Small intestine (tissue), 7 donors: ENCODE measurements at regions not wholly inside any gene's neighbourhood (a gene's known extent, or its start where the extent isn't known, plus 50 kb on each side); places are given as distances from the start of the nearest gene placed in this dataset.
"Not testable (repeated sequence)": the region's sequence is repeated elsewhere in the genome, so short reads cannot be mapped to it uniquely, and the experiment has no call there.

Source experiments
- DNase-seq, 2 donors: peaks; one replicate each; pipeline versions ENCODE4 v3.0.0 to v3.0.0-alpha.2; 2013
- FAIRE-seq: peaks from 2 replicates; lab custom pipeline; 2012; peaks lifted over from hg19 to GRCh38; lab: Jason Lieb, UNC
- H3K27ac ChIP-seq, 3 donors: one replicate each; pipeline ENCODE4 v1.5.1; 2013; ENCODE audit warnings: low read length in 2 of 3, mild to moderate bottlenecking in 2 of 3, control low read depth in 1 of 3, inconsistent platforms in 1 of 3, low read depth in 1 of 3, moderate library complexity in 1 of 3
- H3K27me3 ChIP-seq, 3 donors: one replicate each; pipeline ENCODE4 v1.6.1; 2013; ENCODE audit warnings: low read length in 3 of 3, inconsistent platforms in 1 of 3; ENCODE audit not compliant: control insufficient read depth in 3 of 3, insufficient read depth in 3 of 3
- H3K36me3 ChIP-seq, 3 donors: one replicate each; pipeline ENCODE4 v1.6.1; 2013; ENCODE audit warnings: low read length in 3 of 3, inconsistent platforms in 1 of 3, low read depth in 1 of 3, mild to moderate bottlenecking in 1 of 3, moderate library complexity in 1 of 3; ENCODE audit not compliant: control insufficient read depth in 3 of 3, insufficient read depth in 2 of 3
- H3K4me1 ChIP-seq, 3 donors: one replicate each; pipeline ENCODE4 v1.6.1; 2013; ENCODE audit warnings: low read length in 2 of 3, inconsistent platforms in 1 of 3, low read depth in 1 of 3, mild to moderate bottlenecking in 1 of 3, moderate library complexity in 1 of 3; ENCODE audit not compliant: control insufficient read depth in 3 of 3, insufficient read depth in 2 of 3
- H3K4me3 ChIP-seq, 3 donors: one replicate each; pipeline ENCODE4 v1.5.1; 2013; ENCODE audit warnings: low read length in 3 of 3, control low read depth in 1 of 3, inconsistent platforms in 1 of 3, low read depth in 1 of 3, mild to moderate bottlenecking in 1 of 3, moderate library complexity in 1 of 3
- H3K9me3 ChIP-seq, 2 donors: one replicate each; pipeline ENCODE4 v1.6.1; 2013; ENCODE audit warnings: low read depth in 1 of 2, low read length in 1 of 2; ENCODE audit not compliant: control insufficient read depth in 2 of 2, insufficient read depth in 1 of 2
- WGBS, 3 donors: extraction: QIAGEN DNeasy Blood & Tissue Kit; methylation state at CpG; one replicate each; pipeline ENCODE4 v1.1.7; 2013; 5-methylcytosine and 5-hydroxymethylcytosine counted together
- donor health status: healthy with polysubstance abuse.
- donor health status: control.
- donor health status: control.
- donor health status: Bipolar disorder and iron deficiency.
- donor health status: healthy.

DNA sequence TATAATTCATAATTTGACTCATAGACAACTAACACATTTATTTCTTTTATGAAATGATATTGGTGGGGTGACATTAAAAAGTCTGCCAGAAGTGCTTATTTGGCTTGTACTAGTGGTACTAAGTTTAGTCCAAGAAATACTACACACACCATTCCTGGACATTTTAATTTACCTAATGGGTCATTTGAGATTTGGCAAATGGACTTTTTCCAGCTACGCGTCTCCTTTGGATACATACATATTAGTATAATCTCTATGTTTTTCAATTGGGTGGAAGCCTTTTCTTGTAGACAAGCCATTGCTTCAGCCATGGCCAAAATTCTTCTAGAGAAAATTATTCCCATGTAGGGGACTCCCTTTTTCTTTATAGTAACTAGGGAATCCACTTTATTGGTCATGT is 968.5 kb downstream of the C4orf33 start:
- no peak overlapping the region for H3K4me3 ChIP-seq
- no peaks in the 10 kb centered on the region for H3K9me3 ChIP-seq
- peaks cover 0 to 2% (median 0%) of the 10 kb centered on the region in 3 donors for H3K4me1 ChIP-seq
- H3K27ac ChIP-seq: no peak overlapping the region
- WGBS, 3 donors: 66 to 98% (median 95%) methylated on average over 2 of the region's 2 CpGs
- DNase-seq (no peak), FAIRE-seq (no peak)
- H3K27me3 ChIP-seq: no peaks in the 10 kb centered on the region
- no peaks in the 10 kb centered on the region for H3K36me3 ChIP-seq

DNA sequence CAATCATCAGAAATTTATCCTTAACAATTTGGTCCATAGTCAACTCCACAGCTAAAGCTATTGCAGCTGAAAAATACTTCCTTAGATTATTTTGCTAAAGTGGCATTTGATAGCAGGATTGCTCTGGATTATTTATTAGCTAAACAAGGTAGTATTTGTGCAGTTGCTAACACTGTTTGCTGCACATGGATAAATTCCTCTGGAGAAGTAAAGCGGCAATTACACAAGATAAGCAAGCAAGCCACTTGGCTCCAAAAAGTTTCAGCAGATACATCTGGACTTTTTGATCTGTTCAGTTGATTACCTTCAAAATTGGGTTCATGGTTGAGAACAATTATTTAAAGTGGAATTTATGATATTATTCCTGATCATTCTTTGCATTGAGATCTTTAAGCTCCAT is 971.5 kb downstream of the C4orf33 start:
- H3K36me3 ChIP-seq: no peaks in the 10 kb centered on the region
- no peak for FAIRE-seq
- H3K9me3 ChIP-seq: no peaks in the 10 kb centered on the region
- no peaks in the 10 kb centered on the region for H3K27me3 ChIP-seq
- no peak overlapping the region for H3K4me3 ChIP-seq
- H3K4me1 ChIP-seq: peaks cover 0 to 5% (median 3%) of the 10 kb centered on the region in 3 donors
- peak in 1 of 2 donors; percentile 19 for DNase-seq
- 21 to 75% (median 39%) methylated on average over 1 of the region's 1 CpG for WGBS, 3 donors
- H3K27ac ChIP-seq: no peak overlapping the region

DNA sequence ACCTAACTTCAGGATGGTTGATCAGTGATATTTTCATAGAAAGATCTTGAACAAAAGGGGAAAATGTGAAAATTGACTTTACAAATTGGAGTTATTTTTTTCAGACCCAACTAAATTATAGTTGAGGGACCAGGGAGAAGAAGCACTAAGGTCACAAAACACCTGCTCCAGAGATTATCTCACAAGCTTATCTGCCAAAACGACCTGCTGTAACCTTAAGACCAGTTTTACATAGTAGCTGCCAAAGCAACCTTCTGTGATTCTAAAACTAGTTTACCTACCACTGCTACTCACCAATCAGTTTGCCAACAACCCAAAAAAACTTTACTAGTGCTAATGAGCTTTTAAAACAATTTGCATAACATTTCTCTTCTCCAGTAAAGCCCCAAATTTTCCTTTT is 972.1 kb downstream of the C4orf33 start:
- WGBS, 3 donors: 0 to 9% (median 0%) methylated on average over 1 of the region's 1 CpG
- DNase-seq: peak in 1 of 2 donors; percentile 34
- FAIRE-seq: no peak
- peaks cover 0 to 8% (median 3%) of the 10 kb centered on the region in 3 donors for H3K4me1 ChIP-seq
- H3K9me3 ChIP-seq: no peaks in the 10 kb centered on the region
- no peak overlapping the region for H3K4me3 ChIP-seq
- no peaks in the 10 kb centered on the region for H3K27me3 ChIP-seq
- H3K36me3 ChIP-seq: no peaks in the 10 kb centered on the region
- H3K27ac ChIP-seq: no peak overlapping the region

DNA sequence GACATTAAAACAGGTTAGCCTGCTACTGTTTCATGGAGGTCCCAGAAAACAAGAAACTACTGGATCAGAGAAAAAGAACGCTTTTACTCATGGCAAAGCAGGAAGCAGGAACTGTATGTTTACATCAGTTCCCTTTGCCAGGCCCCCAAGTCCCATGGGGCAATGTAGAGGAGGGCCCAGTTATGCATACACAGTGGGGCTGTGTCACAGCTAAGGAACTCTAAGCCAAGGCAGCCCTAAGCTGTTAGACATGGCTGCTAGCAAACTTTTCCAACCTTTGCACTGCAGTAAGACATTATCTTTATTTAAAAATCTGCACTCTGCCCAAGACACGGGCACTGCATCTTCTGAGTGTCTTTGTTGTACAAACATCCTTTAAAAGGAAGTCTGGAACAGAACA is 975.8 kb downstream of the C4orf33 start:
- peak; percentile 69 to 71 for DNase-seq
- 36 to 56% (median 50%) methylated on average over 2 of the region's 2 CpGs for WGBS, 3 donors

DNA sequence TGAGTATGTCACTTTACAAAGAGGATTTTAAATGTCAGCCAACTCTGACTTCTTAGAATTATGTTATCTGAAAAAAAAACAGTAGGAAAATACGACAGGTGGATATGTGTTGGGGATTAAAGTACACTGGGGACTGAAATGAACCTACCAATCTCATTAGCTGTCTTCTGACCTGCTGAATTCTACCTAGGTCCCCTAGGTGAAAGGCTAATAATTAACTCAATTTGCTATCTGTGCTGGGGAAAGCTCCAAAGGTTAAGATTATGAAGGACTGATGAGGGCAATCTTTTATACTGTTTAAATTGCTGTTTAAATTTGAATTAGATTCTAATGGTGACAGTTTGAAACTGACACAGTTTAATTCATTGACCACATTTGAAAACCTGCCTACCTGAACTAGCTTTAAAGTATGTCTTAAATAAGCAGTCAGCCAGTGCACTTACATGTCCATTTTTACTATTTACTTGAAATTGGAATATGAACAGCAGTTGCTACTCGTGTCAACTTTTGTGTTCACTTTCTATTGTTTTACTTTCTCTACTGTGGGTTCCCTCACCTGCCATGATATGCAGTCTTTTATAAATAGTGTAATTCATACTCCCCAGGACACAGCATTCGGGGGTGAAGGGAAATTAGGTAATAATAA is 977.3 kb downstream of the C4orf33 start:
- Histone ChIP-seq H3K36me3 (no peaks in the 10 kb centered on the region), H3K4me3 (no peak overlapping the region), H3K27me3 (no peaks in the 10 kb centered on the region), H3K27ac (peak overlapping the region in 1 of 3 donors; percentile 49), H3K9me3 (no peaks in the 10 kb centered on the region), H3K4me1 (peaks cover 0 to 9% (median 3%) of the 10 kb centered on the region in 3 donors)
- FAIRE-seq (peak; percentile 70), DNase-seq (peak; percentile 87 to 92)
- WGBS, 3 donors: 5 to 56% (median 14%) methylated on average over 3 of the region's 3 CpGs

More for the DNA sequence above, 975.8 kb downstream of the C4orf33 start:
- Histone ChIP-seq H3K4me1 (peaks cover 0 to 12% (median 3%) of the 10 kb centered on the region in 3 donors), H3K9me3 (no peaks in the 10 kb centered on the region), H3K4me3 (no peak overlapping the region), H3K36me3 (no peaks in the 10 kb centered on the region), H3K27ac (peak overlapping the region in 2 of 3 donors; percentile 49 to 55), H3K27me3 (no peaks in the 10 kb centered on the region)
- FAIRE-seq: no peak

DNA sequence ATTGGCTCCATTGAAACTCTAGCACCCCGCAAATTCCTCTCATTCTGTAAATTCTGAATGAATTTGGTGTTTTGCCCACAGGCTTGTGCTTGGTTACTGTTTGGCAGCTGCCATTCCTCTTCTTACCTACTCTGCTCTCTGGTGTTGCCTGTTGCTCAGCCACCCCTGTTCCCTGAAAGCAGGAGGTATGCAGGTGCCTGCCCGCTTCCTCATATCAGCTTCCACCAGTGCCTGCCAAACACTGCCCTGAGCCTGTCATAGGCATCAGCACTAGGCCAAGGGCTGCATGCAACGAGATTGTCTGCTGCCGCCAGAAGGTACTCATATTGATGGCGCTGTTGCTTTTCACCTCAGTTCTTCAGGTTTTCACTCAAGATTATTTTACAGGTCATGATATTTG is 978.1 kb downstream of the C4orf33 start:
- WGBS, 3 donors: 37 to 76% (median 50%) methylated on average over 5 of the region's 5 CpGs
- FAIRE-seq: no peak
- Histone ChIP-seq H3K4me3 (no peak overlapping the region), H3K4me1 (peaks cover 0 to 9% (median 3%) of the 10 kb centered on the region in 3 donors), H3K9me3 (no peaks in the 10 kb centered on the region), H3K27ac (peak overlapping the region in 1 of 3 donors; percentile 48), H3K27me3 (no peaks in the 10 kb centered on the region), H3K36me3 (no peaks in the 10 kb centered on the region)
- DNase-seq: peak in 1 of 2 donors; percentile 54

DNA sequence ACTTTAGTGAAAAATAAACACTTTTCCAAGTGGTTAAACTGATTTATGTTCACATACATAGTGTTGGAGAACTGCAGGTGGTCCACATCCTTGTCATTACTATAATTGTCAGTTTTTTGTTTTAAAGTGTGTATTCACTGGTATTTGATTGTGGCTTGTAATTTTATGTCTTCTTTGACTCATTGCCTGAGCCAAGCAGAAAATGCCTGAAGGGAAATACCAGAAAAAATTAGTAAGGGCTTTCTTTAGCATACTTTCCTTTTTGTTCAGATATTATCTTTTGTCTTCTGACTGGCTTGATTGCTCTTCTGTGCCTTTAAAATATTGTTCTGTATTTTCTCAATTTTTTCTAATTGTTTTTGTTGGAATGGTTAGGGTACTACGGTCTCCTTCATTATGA is 981.3 kb downstream of the C4orf33 start:
- peak; percentile 33 for FAIRE-seq
- Histone ChIP-seq H3K4me3 (no peak overlapping the region), H3K4me1 (peaks cover 0 to 18% (median 0%) of the 10 kb centered on the region in 3 donors), H3K9me3 (no peaks in the 10 kb centered on the region), H3K27me3 (no peaks in the 10 kb centered on the region), H3K36me3 (no peaks in the 10 kb centered on the region), H3K27ac (no peak overlapping the region)
- 80 to 90% (median 88%) methylated on average over 1 of the region's 1 CpG for WGBS, 3 donors
- no peak for DNase-seq

DNA sequence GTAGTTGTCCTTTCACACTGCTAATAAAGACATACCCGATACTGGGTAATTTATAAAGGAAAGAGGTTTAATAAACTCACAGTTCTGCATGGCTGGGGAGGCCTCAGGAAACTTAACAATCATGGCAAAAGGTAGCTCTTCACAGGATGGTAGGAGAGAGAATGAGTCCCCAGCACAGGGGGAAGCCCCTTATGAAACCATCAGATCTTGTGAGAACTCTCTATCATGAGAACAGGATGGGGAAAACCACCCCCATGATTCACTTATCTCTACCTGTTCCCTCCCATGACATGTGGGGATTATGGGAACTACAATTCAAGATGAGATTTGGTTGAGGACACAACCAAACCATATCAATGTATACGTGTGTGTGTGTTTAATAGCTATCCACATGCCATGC is 983.1 kb downstream of the C4orf33 start:
- not testable (repeated sequence) for H3K4me3 ChIP-seq, FAIRE-seq
- 70 to 85% (median 73%) methylated on average over 2 of the region's 2 CpGs for WGBS, 3 donors

More for the DNA sequence above, 983.1 kb downstream of the C4orf33 start:
- H3K27me3 ChIP-seq, H3K9me3 ChIP-seq, H3K27ac ChIP-seq, DNase-seq, H3K36me3 ChIP-seq: not testable (repeated sequence)
- peaks cover 0 to 12% (median 0%) of the 10 kb centered on the region in 3 donors for H3K4me1 ChIP-seq
